Ishikawa (cell line): ENCODE measurements at regions not wholly inside any gene's neighbourhood (a gene's known extent, or its start where the extent isn't known, plus 50 kb on each side); places are given as distances from the start of the nearest gene placed in this dataset.

Experiments used
- CEBPB ChIP-seq: IDR thresholded peaks from 2 replicates; pipeline ENCODE4 v1.6.1; 2012
- CREB1 ChIP-seq: IDR thresholded peaks from 2 replicates; pipeline ENCODE4 v1.6.1; 2012; ENCODE audit warnings: low read depth
- EGR1 ChIP-seq: IDR thresholded peaks from 2 replicates; pipeline ENCODE4 v1.6.1; 2012
- EP300 ChIP-seq: IDR thresholded peaks from 2 replicates; pipeline ENCODE4 v1.6.1; 2012; ENCODE audit warnings: borderline replicate concordance
- FOXM1 ChIP-seq: IDR thresholded peaks from 2 replicates; pipeline ENCODE4 v1.6.1; 2012; ENCODE audit warnings: low read depth, borderline replicate concordance
- NFIC ChIP-seq: IDR thresholded peaks from 2 replicates; pipeline ENCODE4 v1.6.1; 2012
- RAD21 ChIP-seq: IDR thresholded peaks from 2 replicates; pipeline ENCODE4 v1.6.1; 2012; ENCODE audit warnings: low read depth
- TAF1 ChIP-seq: IDR thresholded peaks from 2 replicates; pipeline ENCODE4 v1.6.1; 2012; ENCODE audit warnings: low read depth, mild to moderate bottlenecking
- TCF12 ChIP-seq: IDR thresholded peaks from 2 replicates; pipeline ENCODE4 v1.6.1; 2012; ENCODE audit warnings: low read depth
- TEAD4 ChIP-seq: IDR thresholded peaks from 2 replicates; pipeline ENCODE4 v1.6.1; 2012
- YY1 ChIP-seq: IDR thresholded peaks from 2 replicates; pipeline ENCODE4 v1.6.1; 2012; ENCODE audit warnings: low read depth
- ZBTB7A ChIP-seq: IDR thresholded peaks from 2 replicates; pipeline ENCODE4 v1.6.1; 2012; ENCODE audit warnings: low read depth
- TF ChIP-seq, protein P1 (sequence below): IDR thresholded peaks from 2 replicates; pipeline ENCODE4 v1.6.1; 2012
- TF ChIP-seq, protein P2 (sequence below): IDR thresholded peaks from 2 replicates; pipeline ENCODE4 v1.6.1; 2012; ENCODE audit warnings: low read depth, mild to moderate bottlenecking
- TF ChIP-seq, protein P3 (sequence below): IDR thresholded peaks from 2 replicates; pipeline ENCODE4 v1.6.1; 2012

DNA sequence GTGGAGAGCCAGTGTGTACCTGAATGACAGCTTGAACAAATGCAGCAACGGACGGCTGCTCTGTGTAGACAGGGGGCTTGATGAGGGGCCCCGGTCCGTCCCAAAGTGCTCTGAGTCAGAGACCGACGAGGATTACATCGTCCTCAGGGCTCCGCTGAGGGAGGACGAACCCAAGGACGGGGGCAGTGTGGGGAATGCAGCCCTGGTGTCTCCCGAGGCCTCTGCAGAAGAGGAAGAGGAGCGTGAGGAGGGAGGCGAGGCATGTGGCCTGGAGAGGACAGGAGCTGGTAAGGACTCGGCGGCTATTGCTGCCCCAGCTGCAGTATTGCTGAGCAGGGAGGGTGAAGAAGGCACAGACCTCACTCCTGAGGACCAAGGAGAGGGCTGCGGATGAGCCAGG, 54.4 kb upstream of the WNT7A start:
- no peak for TF ChIP-seq EP300
- TF ChIP-seq, protein P1, sequence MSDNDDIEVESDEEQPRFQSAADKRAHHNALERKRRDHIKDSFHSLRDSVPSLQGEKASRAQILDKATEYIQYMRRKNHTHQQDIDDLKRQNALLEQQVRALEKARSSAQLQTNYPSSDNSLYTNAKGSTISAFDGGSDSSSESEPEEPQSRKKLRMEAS: no peak
- TF ChIP-seq NFIC: no peak
- TF ChIP-seq CEBPB: no peak
- TF ChIP-seq, protein P2, sequence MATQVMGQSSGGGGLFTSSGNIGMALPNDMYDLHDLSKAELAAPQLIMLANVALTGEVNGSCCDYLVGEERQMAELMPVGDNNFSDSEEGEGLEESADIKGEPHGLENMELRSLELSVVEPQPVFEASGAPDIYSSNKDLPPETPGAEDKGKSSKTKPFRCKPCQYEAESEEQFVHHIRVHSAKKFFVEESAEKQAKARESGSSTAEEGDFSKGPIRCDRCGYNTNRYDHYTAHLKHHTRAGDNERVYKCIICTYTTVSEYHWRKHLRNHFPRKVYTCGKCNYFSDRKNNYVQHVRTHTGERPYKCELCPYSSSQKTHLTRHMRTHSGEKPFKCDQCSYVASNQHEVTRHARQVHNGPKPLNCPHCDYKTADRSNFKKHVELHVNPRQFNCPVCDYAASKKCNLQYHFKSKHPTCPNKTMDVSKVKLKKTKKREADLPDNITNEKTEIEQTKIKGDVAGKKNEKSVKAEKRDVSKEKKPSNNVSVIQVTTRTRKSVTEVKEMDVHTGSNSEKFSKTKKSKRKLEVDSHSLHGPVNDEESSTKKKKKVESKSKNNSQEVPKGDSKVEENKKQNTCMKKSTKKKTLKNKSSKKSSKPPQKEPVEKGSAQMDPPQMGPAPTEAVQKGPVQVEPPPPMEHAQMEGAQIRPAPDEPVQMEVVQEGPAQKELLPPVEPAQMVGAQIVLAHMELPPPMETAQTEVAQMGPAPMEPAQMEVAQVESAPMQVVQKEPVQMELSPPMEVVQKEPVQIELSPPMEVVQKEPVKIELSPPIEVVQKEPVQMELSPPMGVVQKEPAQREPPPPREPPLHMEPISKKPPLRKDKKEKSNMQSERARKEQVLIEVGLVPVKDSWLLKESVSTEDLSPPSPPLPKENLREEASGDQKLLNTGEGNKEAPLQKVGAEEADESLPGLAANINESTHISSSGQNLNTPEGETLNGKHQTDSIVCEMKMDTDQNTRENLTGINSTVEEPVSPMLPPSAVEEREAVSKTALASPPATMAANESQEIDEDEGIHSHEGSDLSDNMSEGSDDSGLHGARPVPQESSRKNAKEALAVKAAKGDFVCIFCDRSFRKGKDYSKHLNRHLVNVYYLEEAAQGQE: no peak

DNA sequence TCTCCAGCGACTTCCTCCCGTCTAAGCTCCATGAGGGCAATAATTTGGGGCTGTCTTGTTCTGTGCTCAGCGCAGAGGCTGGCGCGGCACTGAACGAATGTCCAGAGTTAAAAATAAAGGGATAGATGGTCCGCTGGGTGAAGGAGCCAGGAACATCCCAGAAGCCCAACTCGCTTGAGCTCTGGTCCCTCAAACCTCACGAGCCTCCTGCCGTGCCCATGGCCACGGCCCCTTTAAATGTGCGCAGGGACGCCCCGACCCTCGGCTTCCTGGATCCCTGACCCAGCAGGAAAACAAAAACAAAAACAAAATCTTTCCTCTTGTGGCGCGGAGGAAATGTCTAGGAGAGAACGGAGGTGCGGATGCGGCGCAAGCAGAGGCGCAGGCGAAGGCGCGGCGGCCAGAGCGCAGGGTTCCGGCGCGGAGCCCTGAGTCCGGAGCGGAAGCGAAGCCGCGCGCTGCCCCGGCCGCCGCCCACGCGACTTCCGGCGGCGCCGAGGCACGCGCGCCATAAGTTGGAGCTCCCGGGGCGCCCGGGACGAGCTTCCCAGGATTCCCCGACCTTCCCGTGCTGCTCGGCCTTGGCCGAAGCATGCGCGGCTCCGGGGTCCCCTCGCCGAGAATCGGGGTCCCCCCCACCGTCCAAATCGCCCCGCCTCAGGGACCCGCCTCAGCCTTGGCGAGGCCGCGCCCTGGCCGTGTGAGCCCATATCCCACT, 52.9 kb upstream of the WNT7A start:
- TF ChIP-seq CREB1: no peak
- TF ChIP-seq NFIC: no peak
- no peak for TF ChIP-seq EGR1
- TF ChIP-seq, protein P2: no peak
- TF ChIP-seq, protein P3, sequence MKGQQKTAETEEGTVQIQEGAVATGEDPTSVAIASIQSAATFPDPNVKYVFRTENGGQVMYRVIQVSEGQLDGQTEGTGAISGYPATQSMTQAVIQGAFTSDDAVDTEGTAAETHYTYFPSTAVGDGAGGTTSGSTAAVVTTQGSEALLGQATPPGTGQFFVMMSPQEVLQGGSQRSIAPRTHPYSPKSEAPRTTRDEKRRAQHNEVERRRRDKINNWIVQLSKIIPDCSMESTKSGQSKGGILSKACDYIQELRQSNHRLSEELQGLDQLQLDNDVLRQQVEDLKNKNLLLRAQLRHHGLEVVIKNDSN: no peak
- TF ChIP-seq, protein P1: no peak
- TF ChIP-seq ZBTB7A: no peak
- TF ChIP-seq TEAD4: no peak
- no peak for TF ChIP-seq TCF12
- TF ChIP-seq FOXM1: no peak
- TF ChIP-seq RAD21: no peak
- TF ChIP-seq CEBPB: no peak
- TF ChIP-seq TAF1: no peak
- TF ChIP-seq YY1: no peak
- no peak for TF ChIP-seq EP300

DNA sequence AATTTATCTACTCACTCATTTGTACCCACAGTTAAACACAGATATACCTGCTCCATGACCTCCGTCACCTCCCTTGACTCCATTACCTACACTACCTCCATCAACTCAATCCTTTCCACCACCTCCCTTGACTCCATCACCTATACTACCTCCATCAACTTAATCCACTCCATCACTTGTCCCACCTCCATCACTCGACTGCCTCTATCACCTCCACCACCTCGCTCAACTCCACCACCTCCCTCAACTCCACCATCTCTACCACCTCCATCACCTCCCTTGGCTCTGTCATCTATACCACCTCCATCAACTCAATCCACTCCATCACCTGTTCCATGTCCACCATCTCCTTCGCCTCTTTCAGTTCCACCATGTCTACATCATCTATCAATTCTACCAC, 51.3 kb upstream of the WNT7A start:
- TF ChIP-seq NFIC (no peak), YY1 (no peak), TEAD4 (no peak), CEBPB (no peak)
- TF ChIP-seq, protein P3: no peak
- TF ChIP-seq, protein P2: no peak
